ENCODE measurements at regions not wholly inside any gene's neighbourhood (a gene's known extent, or its start where the extent isn't known, plus 50 kb on each side); places are given as distances from the start of the nearest gene placed in this dataset.

- no peak for TF ChIP-seq CTCF (IDR thresholded peaks at IDR 0.05)
- TF ChIP-seq POLR2AphosphoS5 (IDR thresholded peaks at IDR 0.05): no peak
- no peak for TF ChIP-seq POLR2A (IDR thresholded peaks at IDR 0.05)
- no peak for TF ChIP-seq EP300 (IDR thresholded peaks at IDR 0.05)
Measured at GRCh38 chr1:88276163-88276562, 407.9 kb upstream of the PKN2 start.
